ENCODE measurements at regions not wholly inside any gene's neighbourhood (a gene's known extent, or its start where the extent isn't known, plus 50 kb on each side); places are given as distances from the start of the nearest gene placed in this dataset.
A peak's percentile ranks its signal among the peaks of the same experiment; 100 is the strongest.

GRCh38 chrX:39922488-39922887, 175.3 kb downstream of the BCOR start:
- TF ChIP-seq CTCF (IDR thresholded peaks at IDR 0.05; ENCODE audit: unreplicated experiment in 3 of 3) = no peak
- H3K27me3 Mint-ChIP-seq (ENCODE audit: low read depth) = peaks cover 16% of the 10 kb centered on the region
- H3K36me3 Mint-ChIP-seq (ENCODE audit: low read depth) = no peaks in the 10 kb centered on the region
- no peaks in the 10 kb centered on the region for H3K4me1 Mint-ChIP-seq
- no peak overlapping the region for H3K4me3 Mint-ChIP-seq
- H3K9me3 Mint-ChIP-seq = peaks cover 4% of the 10 kb centered on the region
- no peak overlapping the region for H3K27ac Mint-ChIP-seq

GRCh38 chrX:39922926-39923325, 174.8 kb downstream of the BCOR start:
- H3K36me3 Mint-ChIP-seq (ENCODE audit: low read depth) = no peaks in the 10 kb centered on the region
- no peak overlapping the region for H3K27ac Mint-ChIP-seq

GRCh38 chrX:39927380-39927779, 170.4 kb downstream of the BCOR start:
- Mint-ChIP-seq H3K27me3 (ENCODE audit: low read depth) (peaks cover 9% of the 10 kb centered on the region), H3K4me1 (peaks cover 24% of the 10 kb centered on the region), H3K9me3 (peaks cover 4% of the 10 kb centered on the region), H3K36me3 (ENCODE audit: low read depth) (no peaks in the 10 kb centered on the region), H3K4me3 (no peak overlapping the region), H3K27ac (no peak overlapping the region)
- TF ChIP-seq CTCF (IDR thresholded peaks at IDR 0.05; ENCODE audit: unreplicated experiment in 3 of 3) = no peak

More at GRCh38 chrX:39922926-39923325, 174.8 kb downstream of the BCOR start:
- peaks cover 16% of the 10 kb centered on the region for H3K27me3 Mint-ChIP-seq (ENCODE audit: low read depth)
- no peak for TF ChIP-seq CTCF (IDR thresholded peaks at IDR 0.05; ENCODE audit: unreplicated experiment in 3 of 3)
- H3K4me1 Mint-ChIP-seq = no peaks in the 10 kb centered on the region
- H3K4me3 Mint-ChIP-seq = no peak overlapping the region
- peaks cover 4% of the 10 kb centered on the region for H3K9me3 Mint-ChIP-seq

GRCh38 chrX:39928704-39929378, 168.9 kb downstream of the BCOR start:
- H3K27me3 Mint-ChIP-seq (ENCODE audit: low read depth) = peaks cover 5% of the 10 kb centered on the region
- no peaks in the 10 kb centered on the region for H3K36me3 Mint-ChIP-seq (ENCODE audit: low read depth)
- H3K4me1 Mint-ChIP-seq = peaks cover 24% of the 10 kb centered on the region
- no peak for TF ChIP-seq CTCF (IDR thresholded peaks at IDR 0.05; ENCODE audit: unreplicated experiment in 3 of 3)
- H3K9me3 Mint-ChIP-seq = peaks cover 4% of the 10 kb centered on the region
- no peak overlapping the region for H3K4me3 Mint-ChIP-seq
- H3K27ac Mint-ChIP-seq = peak overlapping the region in 1 of 3 experiments; percentile 14

GRCh38 chrX:39929379-39930025, 168.3 kb downstream of the BCOR start:
- Mint-ChIP-seq H3K4me3 (no peak overlapping the region), H3K27me3 (ENCODE audit: low read depth) (peaks cover 5% of the 10 kb centered on the region), H3K36me3 (ENCODE audit: low read depth) (no peaks in the 10 kb centered on the region), H3K4me1 (peaks cover 24% of the 10 kb centered on the region), H3K27ac (peak overlapping the region in 1 of 3 experiments; percentile 14), H3K9me3 (peaks cover 4% of the 10 kb centered on the region)
- TF ChIP-seq CTCF (IDR thresholded peaks at IDR 0.05; ENCODE audit: unreplicated experiment in 3 of 3) = no peak

Measured in nephron (organoid).